Activated naive CD8-positive, alpha-beta T cell treated with anti-CD3 and anti-CD28 coated beads for 36 hours (primary cell): ENCODE measurements at regions not wholly inside any gene's neighbourhood (a gene's known extent, or its start where the extent isn't known, plus 50 kb on each side); places are given as distances from the start of the nearest gene placed in this dataset.

Experiments
- DNase-seq: peaks from one replicate; pipeline ENCODE4 v3.0.0; 2021
- H3K27ac Mint-ChIP-seq: one replicate; pipeline ENCODE4 v1.8.0; 2022; ENCODE audit warnings: mild to moderate bottlenecking, moderate library complexity, mixed read lengths
- H3K27me3 Mint-ChIP-seq: one replicate; pipeline ENCODE4 v1.8.0; 2022; ENCODE audit warnings: mild to moderate bottlenecking, mixed read lengths
- H3K36me3 Mint-ChIP-seq: one replicate; pipeline ENCODE4 v1.8.0; 2021; ENCODE audit warnings: mild to moderate bottlenecking, mixed read lengths
- H3K4me1 Mint-ChIP-seq: one replicate; pipeline ENCODE4 v1.8.0; 2021; ENCODE audit warnings: mixed read lengths
- H3K4me3 Mint-ChIP-seq: one replicate; pipeline ENCODE4 v1.8.0; 2022; ENCODE audit warnings: mild to moderate bottlenecking, moderate library complexity, mixed read lengths
- H3K9me3 Mint-ChIP-seq: one replicate; pipeline ENCODE4 v1.8.0; 2022; ENCODE audit warnings: mixed read lengths

DNA sequence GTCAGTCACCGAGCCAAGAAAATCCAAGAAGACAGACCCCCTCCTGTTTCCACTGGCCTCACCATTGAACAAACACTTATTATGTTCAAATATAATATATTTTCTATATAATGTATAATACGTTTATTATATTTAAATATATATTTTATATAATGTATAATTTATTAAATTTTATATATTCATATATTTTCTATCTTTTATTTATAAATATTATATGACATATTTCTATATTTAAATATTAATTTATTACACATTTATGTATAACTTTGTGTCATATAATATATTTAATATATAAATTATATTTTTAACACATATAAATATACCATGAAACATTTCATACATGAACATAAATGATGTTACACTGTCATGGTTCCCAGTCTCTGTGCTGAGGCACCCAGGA is 60.9 kb upstream of the RMDN2 start:
- no peak overlapping the region for H3K27ac Mint-ChIP-seq
- peaks cover 3% of the 10 kb centered on the region for H3K36me3 Mint-ChIP-seq
- H3K27me3 Mint-ChIP-seq: peaks cover 15% of the 10 kb centered on the region
- peaks cover 1% of the 10 kb centered on the region for H3K4me1 Mint-ChIP-seq
- no peak overlapping the region for H3K4me3 Mint-ChIP-seq
- DNase-seq: no peak
- H3K9me3 Mint-ChIP-seq: peaks cover 3% of the 10 kb centered on the region

DNA sequence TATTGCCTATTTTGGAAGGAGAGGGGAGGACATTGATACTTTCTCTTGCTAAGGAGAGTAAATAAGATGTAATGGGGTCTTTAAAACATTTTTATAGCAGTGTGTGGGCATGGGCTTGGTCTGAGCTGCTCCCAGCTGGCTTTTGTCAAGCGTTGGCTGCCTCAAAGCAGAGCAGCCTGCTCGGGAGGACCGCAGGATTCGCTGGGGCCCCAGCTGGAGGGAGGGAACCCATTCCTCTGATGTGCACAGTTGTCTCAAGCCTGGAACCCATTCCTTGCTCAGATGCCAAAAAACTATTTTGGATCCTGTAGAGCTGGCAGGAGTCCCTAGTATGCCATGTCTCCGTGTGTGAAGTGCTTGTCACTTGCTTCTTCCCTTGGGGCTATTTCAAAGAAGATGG is 59.4 kb upstream of the RMDN2 start:
- Mint-ChIP-seq H3K27ac (no peak overlapping the region), H3K4me3 (no peak overlapping the region), H3K4me1 (peaks cover 1% of the 10 kb centered on the region), H3K36me3 (no peaks in the 10 kb centered on the region), H3K27me3 (peaks cover 15% of the 10 kb centered on the region), H3K9me3 (no peaks in the 10 kb centered on the region)
- no peak for DNase-seq

DNA sequence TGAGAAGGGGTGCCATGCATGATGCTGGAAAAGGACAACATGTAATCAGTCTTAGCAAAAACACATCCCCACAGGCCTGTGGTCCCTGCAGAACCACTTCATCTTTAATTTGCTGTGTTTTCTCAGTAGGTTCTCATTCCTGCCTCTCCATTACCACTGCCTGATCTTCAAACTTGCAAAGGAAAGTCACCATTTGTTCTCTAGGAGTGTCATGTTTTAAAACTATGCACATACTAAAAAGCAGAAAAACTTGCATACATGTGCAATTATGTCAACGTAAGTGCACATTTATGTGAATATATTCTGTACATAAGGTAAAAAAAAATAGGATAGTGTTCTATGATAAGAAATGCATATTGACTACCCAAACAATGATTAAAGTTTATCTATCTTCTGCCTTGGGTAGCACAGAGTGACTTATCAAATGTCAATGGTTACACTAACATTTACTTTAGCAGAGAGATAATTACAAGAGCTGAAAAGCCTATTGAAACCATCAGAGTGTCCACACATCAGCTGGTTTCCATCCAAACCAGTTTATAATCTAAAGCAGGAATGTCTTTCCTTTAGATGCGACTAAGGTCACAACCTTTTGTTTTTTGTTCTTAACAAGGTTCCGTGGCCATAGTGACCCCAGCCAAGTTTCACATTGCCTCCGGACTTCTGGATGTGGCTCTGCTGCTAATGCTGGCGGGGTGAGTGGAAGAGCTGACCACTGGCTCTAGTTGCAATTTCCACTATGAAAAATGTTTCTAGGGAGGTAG is 58.7 kb upstream of the RMDN2 start:
- Mint-ChIP-seq H3K27me3 (peaks cover 14% of the 10 kb centered on the region), H3K9me3 (no peaks in the 10 kb centered on the region), H3K36me3 (no peaks in the 10 kb centered on the region), H3K27ac (no peak overlapping the region), H3K4me1 (peaks cover 8% of the 10 kb centered on the region), H3K4me3 (no peak overlapping the region)
- no peak for DNase-seq

DNA sequence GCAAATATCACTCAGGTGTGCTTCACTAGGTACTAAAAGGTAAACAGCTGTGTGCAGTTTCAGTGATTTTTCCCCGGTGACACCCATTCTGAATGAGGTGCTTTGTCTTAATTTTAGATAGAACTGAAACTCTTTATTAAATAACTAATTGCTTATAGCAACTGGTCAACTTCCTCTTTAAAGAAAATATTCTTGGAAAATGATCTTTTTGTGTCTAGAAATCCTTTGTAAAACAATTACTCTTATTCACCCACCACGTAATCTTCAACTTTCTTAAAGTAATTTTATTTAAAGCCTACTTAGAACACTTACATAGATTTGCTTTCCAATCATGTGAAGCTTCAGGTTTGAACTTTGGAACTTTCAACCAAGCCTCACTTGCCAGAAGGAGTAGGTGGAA is 57.9 kb upstream of the RMDN2 start:
- Mint-ChIP-seq H3K27me3 (peaks cover 8% of the 10 kb centered on the region), H3K9me3 (no peaks in the 10 kb centered on the region), H3K4me3 (no peak overlapping the region), H3K36me3 (no peaks in the 10 kb centered on the region), H3K4me1 (peaks cover 15% of the 10 kb centered on the region), H3K27ac (no peak overlapping the region)
- no peak for DNase-seq

DNA sequence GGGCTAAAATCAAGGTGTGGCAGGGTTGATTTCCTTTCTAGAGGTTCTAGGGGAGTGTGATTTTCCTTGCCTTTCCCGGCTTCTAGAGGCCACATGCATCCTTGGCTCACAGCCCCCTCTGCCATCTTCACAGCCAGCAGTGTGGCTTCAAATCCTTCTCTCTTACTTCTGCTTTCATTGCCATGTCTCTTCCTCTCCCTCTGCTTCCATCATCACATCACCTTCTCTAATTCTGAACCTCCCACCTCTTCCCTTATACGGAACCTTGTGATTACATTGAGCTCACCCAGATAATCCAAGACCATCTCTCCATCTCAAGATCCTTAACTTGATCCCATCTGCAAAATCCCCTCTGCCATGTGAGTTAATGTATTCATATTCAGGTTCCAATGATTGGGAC is 56.2 kb upstream of the RMDN2 start:
- no peaks in the 10 kb centered on the region for H3K36me3 Mint-ChIP-seq
- H3K9me3 Mint-ChIP-seq: no peaks in the 10 kb centered on the region
- H3K27ac Mint-ChIP-seq: no peak overlapping the region
- no peak overlapping the region for H3K4me3 Mint-ChIP-seq
- no peak for DNase-seq
- peaks cover 2% of the 10 kb centered on the region for H3K27me3 Mint-ChIP-seq
- H3K4me1 Mint-ChIP-seq: peaks cover 28% of the 10 kb centered on the region

DNA sequence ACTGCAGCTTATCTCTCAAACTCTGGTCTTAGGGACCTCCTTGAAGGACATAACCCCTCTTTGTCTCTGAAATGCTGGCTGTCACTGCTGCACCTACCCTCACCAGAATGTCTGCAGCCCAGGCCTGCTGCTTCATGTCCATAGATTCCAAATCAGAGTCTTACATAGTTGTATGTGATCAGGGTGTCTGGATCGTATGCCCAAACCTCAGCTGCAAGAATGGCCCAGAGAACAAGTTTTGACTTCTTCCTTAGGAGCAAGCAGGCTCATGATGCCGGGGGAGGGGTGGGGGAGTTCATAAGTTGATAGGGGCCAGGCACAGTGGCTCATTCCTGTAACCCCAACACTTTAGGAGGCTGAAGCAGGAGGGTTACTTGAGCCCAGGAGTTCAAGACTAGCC is 55.8 kb upstream of the RMDN2 start:
- Mint-ChIP-seq H3K9me3 (no peaks in the 10 kb centered on the region), H3K4me1 (peaks cover 28% of the 10 kb centered on the region), H3K27ac (no peak overlapping the region), H3K4me3 (no peak overlapping the region), H3K36me3 (no peaks in the 10 kb centered on the region), H3K27me3 (no peaks in the 10 kb centered on the region)
- DNase-seq: no peak

DNA sequence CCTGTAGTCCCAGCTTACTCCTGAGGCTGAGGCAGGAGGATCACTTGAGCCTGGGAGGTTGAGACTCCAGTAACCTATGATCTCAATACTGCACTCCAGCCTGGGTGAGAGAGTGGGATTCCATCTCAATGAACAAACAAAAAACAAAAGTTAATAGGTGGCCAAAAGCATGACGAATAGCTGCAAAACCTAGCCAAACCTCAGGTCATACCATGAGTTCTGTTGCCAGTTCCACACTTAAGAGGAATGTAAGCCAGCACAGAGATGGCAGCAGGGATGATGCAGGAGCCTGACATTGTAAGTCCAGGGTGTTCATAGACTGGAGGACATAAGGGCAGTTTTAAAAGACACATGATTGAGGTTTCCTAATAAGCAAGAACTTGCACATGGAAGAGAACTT is 55.3 kb upstream of the RMDN2 start:
- Mint-ChIP-seq H3K4me1 (peaks cover 28% of the 10 kb centered on the region), H3K27me3 (peaks cover 2% of the 10 kb centered on the region), H3K36me3 (no peaks in the 10 kb centered on the region), H3K27ac (no peak overlapping the region), H3K4me3 (no peak overlapping the region), H3K9me3 (no peaks in the 10 kb centered on the region)
- DNase-seq: no peak

DNA sequence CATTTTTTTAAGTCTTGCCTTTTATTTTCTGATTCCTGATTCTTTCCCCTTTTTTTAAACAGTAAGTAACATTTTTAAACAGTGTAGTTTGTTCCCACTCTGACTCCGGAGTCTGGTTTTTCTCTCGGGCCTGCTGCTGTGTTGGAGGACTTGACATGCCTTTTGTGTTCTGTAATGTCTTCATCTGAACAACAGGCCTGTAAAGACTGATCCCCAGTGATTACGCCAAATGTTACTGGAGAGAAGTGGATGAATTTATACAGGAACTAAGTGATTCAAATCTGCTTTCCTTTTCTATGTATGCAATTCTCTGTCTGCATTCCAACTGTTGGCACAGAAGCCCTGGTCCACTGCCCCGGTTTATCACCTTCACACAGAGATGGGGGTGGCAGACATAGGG is 54.3 kb upstream of the RMDN2 start:
- peak overlapping the region; percentile 85 for H3K27ac Mint-ChIP-seq
- H3K36me3 Mint-ChIP-seq: no peaks in the 10 kb centered on the region
- no peak overlapping the region for H3K4me3 Mint-ChIP-seq
- H3K27me3 Mint-ChIP-seq: peaks cover 6% of the 10 kb centered on the region
- no peaks in the 10 kb centered on the region for H3K9me3 Mint-ChIP-seq
- peaks cover 28% of the 10 kb centered on the region for H3K4me1 Mint-ChIP-seq
- no peak for DNase-seq

DNA sequence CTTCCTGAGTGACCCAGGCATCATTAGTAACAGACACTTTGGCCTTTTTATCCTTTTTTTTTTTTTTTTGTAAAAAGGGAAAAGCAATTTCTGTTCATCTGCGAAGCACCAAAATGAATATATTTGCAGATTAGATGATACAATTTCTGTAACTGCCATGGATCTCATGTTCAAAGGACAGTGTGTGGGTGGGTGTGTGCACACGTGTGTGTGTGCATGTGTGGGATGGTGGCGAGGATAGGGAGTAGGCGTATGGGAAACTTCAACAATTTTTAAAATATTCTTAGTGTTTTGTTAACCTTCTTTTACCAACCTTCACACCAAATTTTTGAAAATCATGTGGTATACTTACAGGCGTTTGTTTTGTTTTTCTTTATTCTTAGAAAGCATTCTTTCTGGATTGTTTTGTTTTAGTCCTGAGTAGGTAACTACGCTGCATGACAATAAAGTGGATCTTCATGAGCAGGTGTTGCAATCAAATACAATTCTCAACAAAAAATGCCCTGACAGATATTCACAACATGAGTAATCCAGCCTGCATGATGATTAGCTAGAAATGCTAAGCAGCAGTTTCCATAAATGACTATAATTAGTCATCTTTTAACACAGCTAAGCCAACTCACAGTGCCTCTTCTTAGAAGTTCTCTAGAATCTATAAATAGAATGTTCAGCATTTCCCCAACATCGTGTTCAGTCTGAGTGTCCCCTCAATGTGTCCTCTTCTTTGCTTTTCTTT is 53.5 kb upstream of the RMDN2 start:
- Mint-ChIP-seq H3K4me1 (peaks cover 28% of the 10 kb centered on the region), H3K27ac (peak overlapping the region; percentile 95), H3K27me3 (peaks cover 6% of the 10 kb centered on the region), H3K4me3 (peak overlapping the region; percentile 40), H3K36me3 (no peaks in the 10 kb centered on the region), H3K9me3 (no peaks in the 10 kb centered on the region)
- no peak for DNase-seq

DNA sequence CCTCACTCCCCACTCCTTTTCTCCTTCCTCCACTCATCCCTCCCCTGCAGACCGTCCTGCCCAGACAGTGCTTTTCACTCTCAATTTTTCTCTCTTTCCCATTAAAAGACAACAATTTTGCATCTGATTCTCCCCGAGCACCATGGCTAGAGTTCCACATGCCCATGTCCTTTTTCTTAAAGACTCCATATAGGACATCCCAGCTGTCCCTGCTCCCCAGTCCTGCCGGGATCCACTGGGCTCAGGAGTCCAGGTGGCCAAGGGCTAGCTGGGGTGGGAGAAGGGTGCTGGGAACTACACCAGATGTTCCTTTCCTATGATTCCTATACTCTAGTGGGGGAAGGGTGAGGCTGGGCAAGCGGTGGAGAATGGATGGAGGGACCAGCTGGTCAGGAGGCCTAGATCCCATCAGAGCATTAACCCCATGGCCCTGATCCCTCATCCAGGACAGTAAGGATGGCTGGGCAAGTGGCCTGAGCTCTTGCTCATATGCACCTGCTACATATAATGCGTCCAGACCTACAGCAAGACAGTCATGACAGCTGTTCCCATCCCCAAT is 52.8 kb upstream of the RMDN2 start:
- Mint-ChIP-seq H3K27ac (peak overlapping the region; percentile 95), H3K4me1 (peaks cover 28% of the 10 kb centered on the region)

DNA sequence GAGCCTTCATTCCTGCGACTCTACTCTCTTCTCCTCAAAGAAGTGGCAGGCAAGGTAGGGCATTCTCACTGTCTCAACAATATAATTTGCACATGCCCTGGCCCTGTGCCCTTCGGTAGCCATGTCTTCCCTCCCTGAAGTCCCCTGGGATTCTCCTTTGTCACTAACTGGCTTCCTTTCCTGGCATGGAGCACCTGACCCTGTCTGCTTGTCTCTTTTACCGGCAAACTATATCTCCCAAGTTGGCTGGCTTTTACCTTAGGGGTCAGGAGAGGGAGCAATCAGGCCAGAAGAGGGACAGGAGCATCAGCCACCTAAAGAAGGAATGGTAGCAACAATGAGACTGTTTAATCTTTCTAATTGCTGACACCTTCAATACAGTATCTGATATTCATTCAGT is 51.9 kb upstream of the RMDN2 start:
- Mint-ChIP-seq H3K27me3 (peaks cover 6% of the 10 kb centered on the region), H3K27ac (peak overlapping the region; percentile 95), H3K4me1 (peaks cover 28% of the 10 kb centered on the region), H3K9me3 (no peaks in the 10 kb centered on the region), H3K36me3 (no peaks in the 10 kb centered on the region), H3K4me3 (no peak overlapping the region)
- no peak for DNase-seq

More for the DNA sequence above, 52.8 kb upstream of the RMDN2 start:
- Mint-ChIP-seq H3K36me3 (no peaks in the 10 kb centered on the region), H3K27me3 (peaks cover 6% of the 10 kb centered on the region), H3K4me3 (peak overlapping the region; percentile 40), H3K9me3 (no peaks in the 10 kb centered on the region)
- no peak for DNase-seq

DNA sequence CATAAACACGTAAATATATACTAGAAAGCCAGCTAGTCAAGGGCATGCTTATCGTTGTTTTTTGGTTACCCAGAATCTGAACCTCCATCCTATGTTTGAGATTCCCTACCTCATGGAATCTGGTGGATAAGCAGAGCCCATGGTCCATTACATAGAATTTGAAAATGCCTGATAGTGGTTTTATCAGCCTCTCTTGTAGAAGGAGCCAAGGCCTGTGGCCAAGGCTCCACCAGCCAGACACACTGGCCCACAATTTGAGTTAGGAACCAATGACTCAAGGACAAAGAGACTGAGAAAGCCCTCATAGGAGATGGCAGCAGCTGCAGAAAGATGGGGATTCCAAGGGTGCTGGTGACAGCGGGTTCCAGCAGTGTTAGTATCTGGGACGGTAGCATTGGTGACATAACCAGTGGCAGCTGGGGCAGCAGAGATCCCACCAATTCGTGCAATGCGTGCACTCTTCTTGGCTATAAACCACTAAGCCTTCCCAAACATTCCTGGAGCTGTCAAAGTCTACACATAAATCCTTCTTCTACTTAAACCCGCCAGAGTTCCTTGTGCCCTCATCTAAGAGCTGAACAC is 51.2 kb upstream of the RMDN2 start:
- peaks cover 28% of the 10 kb centered on the region for H3K4me1 Mint-ChIP-seq
- no peaks in the 10 kb centered on the region for H3K9me3 Mint-ChIP-seq
- peaks cover 6% of the 10 kb centered on the region for H3K27me3 Mint-ChIP-seq
- DNase-seq: no peak
- no peak overlapping the region for H3K4me3 Mint-ChIP-seq
- no peaks in the 10 kb centered on the region for H3K36me3 Mint-ChIP-seq
- no peak overlapping the region for H3K27ac Mint-ChIP-seq

DNA sequence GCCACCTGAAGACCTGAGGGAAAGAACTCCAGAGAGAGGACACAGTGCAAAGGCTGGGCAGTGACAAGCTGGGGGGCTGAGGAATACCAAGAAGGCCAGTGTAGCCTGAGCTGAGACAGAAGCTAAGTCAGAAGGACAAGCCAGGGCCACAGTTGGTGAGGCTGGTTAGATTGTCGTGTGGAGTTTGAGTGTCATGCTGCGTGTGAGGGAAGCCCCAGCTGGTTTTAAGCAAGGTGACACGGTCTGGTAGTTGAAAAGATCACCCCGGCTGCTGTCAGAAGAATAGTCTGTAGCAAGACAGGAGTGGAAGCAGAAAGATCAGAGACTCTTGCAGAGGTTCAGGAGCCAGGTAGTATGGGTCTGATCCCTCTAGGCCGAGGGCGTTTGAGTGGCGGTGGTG is 50.6 kb upstream of the RMDN2 start:
- Mint-ChIP-seq H3K27me3 (peaks cover 6% of the 10 kb centered on the region), H3K36me3 (no peaks in the 10 kb centered on the region), H3K9me3 (no peaks in the 10 kb centered on the region), H3K4me3 (no peak overlapping the region), H3K4me1 (peaks cover 26% of the 10 kb centered on the region), H3K27ac (peak overlapping the region; percentile 25)
- no peak for DNase-seq
